ENCODE measurements at regions not wholly inside any gene's neighbourhood (a gene's known extent, or its start where the extent isn't known, plus 50 kb on each side); places are given as distances from the start of the nearest gene placed in this dataset.
"Not testable (repeated sequence)": the region's sequence is repeated elsewhere in the genome, so short reads cannot be mapped to it uniquely, and the experiment has no call there.

DNA sequence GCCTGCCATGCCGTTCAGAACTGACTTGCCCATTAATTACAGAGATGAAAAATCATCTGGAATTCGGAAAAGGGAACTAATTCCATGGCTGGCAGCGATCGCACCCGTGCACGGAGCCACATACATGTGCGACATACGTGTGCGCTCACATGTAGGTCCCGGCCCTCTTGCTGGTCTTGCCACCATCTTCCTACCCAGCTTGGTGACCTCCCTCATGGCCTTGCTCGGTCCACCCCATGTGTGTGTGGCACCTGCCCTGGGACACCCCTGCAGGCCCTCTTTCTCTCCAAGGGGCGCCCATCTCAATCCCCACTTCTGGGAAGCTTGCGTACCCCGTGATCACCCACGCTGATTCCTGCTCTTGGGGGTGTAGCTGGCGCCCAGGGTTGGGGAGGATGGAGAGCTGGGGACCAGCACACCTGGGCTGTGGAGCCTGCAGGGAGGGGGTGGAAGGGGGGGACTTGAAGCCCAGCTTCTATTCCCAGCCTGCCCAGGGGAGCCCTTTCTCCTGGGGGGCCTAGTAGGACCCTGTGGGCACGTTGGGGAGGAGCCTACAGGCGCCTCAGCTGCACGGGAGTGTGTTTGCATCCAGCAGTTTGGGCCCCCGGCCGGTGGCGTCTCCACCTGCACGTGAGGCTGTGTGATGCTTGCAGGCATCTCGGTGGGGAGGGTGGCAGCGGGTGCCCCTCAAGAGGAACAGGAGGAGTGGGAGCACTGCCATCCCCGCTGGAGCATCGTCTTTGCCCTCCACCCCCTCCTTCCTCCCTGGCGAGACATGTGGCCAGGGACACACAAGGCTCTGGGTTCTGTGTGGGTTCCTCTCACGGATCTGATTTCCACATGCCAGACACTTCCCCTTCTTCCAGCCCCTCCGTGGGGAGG, 112.6 kb downstream of the CRLF3 start:
- not testable (repeated sequence) for DNase-seq

DNA sequence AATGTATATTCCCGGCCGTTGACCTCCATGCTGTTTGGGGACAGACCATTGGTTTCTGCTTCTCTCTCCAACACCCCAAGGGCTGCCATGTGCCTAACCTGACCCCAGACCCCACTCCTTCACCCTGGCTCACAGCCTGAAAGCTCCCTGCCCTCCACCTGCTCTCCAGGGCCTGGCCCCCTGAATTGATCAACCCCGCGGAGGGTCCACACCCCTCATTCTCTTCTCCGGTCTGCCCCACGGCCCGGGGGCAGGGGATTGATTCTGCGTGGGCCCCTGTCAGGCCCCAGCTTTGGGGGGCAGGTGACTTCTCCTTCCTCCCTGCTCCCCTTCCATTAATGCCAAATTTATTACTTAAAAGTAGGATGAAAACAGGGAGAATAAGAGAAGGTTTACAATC, 113.3 kb downstream of the CRLF3 start:
- not testable (repeated sequence) for DNase-seq

DNA sequence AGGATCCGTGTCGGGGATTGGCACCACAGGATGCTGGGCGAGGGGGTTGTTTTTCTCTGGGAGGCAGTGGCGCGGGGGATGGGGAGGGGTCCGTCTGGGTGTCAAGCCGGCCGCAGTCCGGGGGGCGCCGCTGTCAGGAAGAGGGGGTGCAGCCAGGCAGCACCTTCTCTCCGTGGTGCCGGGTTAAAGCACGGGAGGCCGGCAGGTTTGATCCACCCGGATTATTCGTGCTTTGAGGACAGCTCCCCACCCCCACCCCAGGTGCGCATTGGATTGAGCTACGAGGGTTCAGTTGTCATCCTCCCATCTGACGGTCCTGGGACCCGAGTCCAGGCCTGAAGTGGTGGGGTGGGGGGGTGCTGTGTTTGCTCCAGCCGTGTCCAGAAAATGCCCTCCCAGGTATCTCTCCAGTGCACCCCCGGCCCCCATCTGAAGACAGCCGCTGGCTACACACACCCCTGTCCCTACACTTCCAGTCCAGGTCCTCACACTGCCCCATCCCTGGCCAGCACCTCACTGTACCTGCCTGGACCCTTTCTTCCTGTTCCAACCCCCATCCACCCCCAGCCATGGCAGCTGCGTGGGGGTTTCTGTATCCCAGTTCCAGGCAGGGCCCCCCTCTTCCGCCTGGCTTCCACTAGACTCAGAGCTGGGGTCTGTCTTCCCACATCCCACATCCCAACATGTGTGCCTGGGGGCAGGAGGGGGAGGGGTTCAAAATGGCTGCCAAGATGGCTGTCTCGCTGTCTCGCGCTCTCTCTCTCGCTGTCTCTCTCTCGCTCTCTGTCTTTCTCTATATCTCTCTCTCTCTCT, 114.0 kb downstream of the CRLF3 start:
- not testable (repeated sequence) for DNase-seq

DNA sequence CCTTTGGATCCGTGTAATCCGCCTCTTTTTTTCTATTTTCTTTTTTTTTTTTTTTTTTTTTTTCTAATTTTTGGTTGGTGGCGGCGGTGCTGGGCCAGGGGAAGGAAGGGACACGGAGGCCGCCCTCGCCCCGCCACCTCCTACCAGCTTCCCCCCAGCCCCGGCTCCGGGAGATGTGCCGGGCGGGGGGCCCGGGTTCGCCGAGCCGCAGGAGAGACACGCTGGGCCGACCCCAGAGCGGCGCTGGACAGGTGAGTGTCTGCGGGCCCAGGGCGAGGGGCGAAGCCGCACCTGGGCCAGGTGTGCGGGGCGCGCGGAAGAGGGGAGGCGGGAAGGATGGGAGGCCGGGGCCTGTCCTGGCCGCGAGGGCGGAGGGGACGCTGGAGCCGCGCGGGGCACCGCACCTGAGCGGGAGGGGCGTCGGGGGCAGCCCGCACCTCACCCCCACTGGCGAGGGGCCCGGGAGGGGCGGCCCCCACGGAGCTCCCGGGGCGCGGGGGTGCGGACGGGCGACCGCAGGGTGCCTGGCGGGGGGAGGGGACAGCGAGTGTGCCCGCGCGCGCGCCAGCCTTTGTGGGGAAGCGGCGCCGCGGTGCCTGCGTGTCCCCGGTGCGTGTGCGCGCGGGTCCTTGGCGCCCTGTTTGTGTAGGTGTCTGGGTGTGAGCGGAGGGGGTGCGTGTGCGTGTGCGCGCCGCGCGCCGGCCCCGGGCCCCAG, 114.8 kb downstream of the CRLF3 start:
- DNase-seq: not testable (repeated sequence)

DNA sequence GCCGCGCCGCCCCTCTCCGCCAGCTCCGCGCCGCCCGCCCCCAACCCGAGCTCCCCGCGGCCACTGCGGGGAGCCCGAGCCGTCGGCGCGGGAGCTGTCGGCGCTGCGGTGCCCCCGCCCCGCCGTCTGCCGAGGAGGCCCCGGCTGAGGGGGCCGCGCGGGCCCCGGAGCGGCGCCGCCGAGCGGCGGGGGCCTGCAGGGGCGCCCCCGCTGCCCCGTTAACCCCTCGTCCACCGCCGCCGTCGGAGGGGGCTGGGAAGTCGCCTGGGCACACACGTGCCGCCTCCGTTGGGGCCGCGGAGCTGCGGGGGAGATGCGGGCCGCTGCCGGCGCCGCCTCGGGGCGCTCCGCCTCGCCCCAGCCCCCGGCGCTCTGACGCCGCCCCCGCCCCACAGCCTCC, 115.4 kb downstream of the CRLF3 start:
- not testable (repeated sequence) for DNase-seq

DNA sequence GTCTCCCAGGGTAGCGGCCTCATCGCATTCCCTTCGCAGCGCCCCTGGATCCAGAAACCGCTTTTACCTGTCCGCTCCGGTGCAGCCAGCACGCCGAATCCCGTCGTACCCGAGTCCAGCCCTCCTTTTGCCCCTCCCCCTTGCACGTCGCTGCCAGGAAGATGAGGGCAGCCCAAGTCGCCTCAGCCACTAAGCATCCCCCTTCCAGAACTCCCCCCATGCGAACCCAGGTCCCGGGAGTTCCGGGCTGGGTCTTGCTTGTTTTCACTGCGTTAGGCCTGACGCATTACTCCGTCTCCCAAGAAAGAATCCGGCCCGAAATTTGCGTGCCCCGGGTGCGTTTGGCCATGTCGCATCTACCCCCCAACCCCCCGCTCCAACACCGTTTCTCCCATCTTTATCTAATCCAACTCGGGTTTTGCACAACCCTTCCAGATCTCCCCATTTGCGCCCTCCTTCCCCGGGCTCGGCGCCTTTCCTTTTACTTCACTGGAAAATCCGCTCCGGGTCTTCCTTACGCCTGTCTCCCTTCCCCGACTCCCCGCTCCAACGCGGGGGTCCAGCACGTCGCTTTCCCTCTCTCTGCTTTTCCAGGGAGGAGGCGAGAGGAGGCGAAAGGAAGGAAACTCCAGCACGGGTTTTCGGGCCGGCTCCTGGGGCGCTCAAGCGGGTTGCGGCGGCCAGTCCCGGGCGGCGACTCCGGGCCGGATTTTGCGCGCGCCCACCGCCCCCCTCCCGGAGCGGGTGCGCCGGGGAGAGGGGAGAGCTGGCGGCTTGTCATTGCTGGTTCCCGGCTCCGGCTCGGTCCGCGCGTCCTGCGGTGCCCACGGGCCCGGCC, 116.0 kb downstream of the CRLF3 start:
- DNase-seq: peak; percentile 91

DNA sequence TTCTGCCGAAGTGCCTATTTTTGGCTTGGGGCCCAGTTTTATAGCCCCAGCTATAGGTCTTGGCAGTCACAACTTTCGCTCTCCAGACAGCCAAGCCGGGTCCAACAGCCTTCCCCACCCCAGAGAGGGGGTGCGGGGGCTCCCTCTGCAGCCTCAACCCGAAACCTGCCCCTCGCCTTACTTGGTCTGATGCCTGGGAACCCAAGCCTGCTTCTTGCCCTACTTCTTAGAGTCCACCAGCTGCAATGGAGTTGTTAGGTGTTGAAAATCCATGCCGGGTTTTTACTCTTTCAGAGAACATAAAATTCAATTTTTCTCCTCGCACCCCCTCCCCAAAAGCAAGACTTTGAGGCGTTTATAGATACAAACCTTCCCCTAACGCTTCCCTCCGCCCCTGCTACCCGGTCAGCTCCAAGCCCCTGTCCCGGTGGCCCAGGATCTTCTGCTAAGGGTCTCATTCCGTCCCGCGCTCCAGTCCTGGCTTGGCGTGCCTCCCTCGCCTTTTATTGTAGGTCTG, 116.7 kb downstream of the CRLF3 start:
- peak; percentile 71 for DNase-seq

DNA sequence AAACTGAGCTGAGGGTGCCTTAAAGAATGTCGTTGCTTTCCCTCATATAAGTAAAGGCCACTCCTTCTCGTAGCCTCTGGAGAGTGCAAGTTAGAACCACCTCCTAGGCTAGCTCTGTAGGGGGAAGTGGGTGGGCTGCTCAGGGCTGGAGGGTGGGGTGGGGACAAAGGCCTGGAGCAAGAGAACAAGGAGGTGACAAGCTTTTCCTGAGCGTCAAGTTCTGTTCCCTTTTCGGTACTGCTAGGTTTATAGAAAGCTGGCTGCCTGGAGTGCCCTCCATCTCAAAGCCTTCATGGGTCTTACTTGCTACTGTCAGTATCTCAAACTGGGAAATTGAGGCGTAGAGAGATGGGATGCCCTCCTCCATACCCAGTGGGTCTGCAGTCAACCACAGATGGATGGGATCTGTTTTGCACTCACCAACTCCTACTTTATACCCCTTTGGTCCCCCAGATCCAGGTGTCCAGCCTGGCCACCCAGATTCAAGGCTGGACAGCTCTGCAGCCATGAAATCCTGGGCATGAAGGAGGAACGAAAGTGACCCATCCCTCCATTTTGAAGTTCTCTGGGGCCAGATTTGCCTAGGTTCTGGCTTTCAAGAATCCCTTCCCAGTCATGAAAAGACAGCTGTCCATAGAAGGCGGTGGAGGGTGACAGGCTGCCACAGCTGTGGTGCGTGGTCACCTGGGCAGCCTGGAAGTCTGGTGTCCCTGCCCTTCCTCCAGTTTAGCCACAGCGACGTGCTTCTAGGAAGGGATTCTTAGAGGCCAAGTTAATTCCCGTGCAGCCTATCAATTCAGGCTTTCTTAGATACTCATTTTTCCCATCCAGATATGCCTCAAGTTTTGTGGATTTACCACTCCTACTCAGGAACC, 117.8 kb downstream of the CRLF3 start:
- not testable (repeated sequence) for DNase-seq

DNA sequence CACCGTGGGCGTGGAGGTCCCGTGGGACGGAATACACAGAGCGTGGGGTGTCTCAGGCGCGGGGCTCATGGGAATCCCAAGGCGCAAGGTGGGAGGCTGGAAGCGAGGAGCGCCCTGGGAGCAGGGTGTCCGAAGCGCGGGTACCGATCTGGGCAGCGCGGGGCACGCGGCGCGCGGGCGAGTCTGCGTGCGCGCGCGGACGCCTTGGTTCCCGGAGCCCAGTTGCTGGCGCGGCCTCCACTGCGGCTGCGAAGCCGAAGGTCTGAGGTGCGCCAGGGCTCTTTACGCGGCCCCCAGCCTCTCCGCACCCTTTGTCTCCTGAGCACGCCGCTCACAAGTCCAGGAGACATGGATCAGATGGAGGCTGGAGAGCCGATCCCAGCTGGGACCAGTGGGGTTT, 118.5 kb downstream of the CRLF3 start:
- not testable (repeated sequence) for DNase-seq

DNA sequence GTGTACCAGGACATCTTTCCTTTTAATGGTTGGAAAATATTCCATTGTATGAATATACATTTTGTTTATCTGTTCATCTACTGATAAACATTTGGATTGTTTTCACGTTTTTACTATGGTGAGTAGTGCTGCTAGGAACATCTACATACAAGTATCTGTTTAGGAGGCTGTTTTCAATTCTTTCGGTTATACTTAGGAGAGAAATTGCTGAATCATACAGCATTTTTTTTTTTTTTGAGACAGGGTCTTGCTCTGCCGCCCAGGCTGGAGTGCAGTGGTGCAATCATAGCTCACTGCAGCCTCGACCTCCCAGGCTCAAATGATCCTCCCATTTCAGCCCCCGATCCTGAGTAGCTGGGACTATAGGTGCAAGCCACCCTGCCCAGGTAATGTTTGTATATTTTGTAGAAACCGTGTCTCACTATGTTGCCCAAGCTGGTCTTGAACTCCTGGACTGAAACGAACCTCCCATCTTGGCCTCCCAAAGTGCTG, 122.9 kb downstream of the CRLF3 start:
- no peak for DNase-seq

DNA sequence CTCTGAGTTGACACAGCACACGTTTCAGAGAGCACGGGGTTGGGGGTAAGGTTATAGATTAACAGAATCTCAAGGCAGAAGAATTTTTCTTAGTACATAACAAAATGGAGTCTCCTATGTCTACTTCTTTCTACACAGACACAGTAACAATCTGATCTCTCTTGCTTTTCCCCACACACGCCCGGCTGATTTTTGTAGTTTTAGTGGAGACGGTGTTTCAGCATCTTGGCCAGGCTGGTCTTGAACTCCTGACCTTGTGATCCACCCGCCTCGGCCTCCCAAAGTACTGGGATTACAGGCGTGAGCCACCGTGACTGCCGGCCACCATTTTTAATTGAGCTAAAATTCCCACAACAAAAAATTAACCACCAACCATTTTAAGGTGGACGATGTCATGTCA, 123.7 kb downstream of the CRLF3 start:
- not testable (repeated sequence) for DNase-seq

DNA sequence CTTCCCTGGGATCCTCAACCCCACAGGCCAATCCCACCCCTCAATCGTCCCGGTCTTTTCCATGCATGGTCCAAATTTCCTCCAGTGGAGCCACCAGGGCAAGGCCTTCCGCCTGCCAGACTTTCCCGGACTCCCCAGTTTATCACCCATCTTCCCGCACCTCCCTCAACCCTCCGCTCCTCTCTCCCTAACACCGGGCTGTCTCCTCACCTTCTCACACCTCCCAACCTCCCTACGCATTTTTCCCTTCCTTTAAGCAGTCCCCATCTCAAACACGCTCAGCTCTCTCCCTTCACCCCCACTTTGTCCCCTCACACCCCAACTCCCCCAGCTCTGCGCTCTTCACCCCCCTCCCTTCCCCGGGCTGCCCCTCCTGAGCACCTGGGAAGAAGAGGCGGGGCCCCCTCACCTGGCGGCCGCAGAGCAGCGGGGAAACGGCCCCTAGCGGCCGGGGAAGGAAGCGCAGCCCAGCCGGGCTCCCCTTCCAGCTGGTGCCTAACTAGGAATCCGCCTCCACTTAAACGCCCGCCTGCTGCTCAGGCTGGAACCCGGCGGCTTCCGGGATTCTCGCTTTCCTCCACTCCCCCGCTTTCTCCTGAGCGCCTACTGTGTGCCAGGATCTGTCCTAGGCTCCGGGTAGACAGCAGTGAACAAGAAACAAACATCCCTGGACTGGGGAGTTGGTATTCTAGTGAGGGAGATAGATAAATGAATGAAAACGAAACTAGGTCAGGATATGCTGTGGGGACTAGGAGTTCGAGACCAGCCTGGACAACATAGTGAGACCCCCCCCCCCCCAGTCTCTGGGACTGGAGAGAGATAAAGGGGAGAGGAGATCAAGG, 126.7 kb downstream of the CRLF3 start:
- peak; percentile 10 for DNase-seq

DNA sequence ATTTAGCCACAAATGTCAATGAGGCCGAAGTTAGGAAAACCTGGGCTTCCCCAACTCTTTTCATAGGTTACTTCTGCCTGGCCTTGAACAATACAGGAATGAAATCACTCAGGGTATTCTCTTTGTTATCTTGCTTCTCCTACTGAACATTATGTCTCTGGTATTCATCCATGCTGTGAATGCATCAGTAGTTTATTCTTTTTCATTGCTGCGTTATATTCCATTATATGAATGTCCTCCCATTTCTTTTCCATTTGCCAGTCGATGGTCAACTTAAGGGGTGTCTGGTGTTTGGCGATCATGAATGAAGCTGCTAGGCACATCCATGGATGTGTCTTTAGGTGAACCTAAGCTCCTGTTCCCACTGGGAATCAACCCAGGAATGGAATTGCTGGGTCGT, 128.3 kb downstream of the CRLF3 start:
- no peak for DNase-seq

DNA sequence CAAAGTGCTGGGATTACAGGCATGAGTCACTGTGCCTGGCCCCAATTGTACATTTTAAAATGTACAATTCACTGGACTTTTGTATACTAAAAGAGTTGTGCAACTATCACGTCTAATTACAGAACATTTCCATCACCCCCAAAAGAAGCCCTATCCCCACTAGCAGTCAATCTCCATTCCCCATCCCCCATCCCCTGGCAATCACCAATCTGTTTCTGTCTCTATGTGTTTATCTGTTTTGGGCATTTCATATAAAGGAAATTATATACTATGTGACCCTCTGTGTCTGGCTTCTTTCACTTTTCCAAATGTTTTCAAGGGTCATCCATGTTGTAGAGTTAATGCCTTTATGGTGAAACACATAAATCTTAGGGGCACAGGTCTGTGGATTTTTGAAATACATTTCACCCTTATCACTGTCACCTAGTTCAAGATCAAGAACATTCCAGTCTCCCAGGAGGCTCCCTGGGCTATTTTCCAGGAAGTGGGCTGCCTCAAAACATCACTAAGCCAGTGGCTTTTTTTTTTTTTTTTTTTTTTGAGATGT, 129.2 kb downstream of the CRLF3 start:
- DNase-seq: not testable (repeated sequence)

DNA sequence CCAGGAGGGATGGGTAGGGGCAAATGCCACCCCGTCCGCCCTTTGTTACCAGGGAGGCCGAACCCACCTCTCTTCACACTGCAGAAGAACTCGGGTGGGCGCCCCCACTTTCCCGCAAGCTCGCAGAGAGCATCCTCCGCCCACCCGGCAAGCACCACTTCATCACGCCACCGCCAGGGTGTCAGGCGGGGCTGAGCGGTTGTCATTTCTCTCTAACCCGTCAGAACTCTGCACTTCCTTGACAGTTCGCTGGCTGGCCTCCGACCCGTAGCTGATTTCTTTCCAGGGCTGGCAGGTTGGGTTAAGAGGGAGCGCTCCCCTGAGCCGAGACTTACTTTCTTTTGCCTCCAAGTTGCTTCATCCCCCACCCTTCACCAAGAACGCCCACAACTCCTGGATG, 130.7 kb downstream of the CRLF3 start:
- not testable (repeated sequence) for DNase-seq

DNA sequence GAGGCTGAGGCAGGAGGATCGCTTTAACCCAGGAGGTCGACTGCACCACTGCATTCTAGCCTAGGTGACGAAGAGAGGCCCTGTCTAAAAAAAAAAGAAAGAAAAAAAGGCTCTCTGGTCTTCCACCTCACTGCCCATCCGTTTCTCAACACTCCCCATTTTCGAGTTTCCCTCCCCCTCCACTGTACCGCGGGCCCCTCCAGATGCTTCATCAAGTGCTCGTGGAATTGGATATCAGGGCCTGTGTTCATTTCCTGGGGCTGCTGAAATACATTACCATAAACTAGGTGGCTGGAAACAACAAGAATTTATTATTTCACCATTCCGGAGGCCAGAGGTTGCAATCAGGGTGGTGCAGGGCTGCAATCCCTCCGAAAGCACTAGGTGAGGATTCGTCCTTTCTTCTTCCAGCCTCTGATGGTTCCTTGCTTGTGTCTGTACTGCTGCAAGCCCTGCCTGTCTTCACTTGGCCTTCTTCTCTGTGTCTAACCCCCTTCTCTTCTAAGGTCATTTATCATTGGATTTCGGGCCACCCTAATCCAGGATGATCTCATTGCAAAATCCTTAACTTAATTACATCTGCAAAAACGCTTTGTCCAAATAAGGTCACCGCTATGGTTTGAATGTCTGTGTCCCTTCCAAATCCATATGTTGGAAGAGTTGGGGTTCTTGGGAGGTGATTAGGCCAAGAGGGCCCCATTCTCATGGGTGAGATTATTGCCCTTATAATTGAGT, 135.1 kb downstream of the CRLF3 start:
- not testable (repeated sequence) for DNase-seq

DNA sequence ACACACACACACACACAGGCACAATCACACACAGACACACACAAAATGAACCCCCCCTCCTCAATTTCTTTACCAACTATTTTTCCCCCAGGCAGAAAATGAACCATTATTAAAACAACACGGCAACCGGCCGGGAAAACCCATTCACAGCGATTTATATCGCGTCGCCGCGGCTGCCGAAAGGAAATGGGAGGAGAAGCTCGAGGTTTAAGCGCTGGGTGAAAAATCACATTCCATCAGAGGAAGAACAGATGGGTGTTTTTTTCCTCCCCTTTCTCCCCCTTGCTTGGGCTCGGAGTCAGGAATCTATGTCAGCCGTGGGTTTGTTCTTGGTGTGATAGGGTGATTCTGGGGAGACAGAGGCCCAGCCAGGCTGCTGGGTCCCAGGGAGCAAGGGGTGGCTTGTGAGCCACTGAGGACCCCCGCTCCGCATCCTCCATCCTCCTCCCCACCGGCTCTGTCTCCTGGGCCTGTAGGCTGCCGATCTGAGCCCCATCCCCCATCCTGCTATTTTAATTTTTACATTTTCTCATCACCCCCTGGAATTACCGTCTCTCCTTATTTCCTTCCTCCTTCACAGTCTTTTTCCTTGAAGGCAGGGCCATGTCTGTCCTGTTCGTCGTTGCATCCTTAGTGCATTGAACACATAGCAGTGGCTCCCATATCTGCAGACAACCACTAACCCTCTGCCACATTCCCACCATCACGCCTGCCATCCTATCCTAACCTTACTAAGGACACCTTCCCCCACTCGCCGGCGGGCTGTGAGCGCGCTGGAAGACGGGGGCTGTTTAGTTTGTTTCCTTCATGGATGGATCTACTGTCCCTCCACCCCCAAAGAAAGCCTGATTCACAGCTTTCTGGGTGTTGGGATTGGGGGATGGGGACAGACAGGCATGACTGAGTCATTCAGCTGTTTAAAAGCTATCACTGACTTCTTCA, 137.7 kb downstream of the CRLF3 start:
- not testable (repeated sequence) for DNase-seq

DNA sequence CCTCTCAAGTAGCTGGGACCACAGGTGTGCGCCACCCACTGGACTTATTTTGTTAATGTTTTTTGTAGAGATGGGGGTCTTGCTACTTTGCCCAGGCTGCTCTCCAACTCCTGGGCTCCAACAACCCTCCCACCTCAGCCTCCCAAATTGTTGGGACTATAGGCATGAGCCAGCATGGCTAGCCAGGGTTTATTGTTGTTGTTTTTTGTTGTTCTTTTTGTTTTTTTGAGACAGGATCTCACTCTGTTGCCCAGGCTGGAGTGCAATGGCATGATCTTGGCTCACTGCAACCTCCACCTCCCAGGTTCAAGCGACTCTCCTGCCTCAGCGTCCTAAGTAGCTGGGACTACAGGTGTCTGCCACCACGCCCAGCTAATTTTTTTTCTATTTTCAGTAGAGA, 142.2 kb downstream of the CRLF3 start:
- not testable (repeated sequence) for DNase-seq

All from NCI-H446 treated with DMSO at 0.1 percent for 48 hours (cell line).